ENCODE measurements at regions not wholly inside any gene's neighbourhood (a gene's known extent, or its start where the extent isn't known, plus 50 kb on each side); places are given as distances from the start of the nearest gene placed in this dataset.

DNA sequence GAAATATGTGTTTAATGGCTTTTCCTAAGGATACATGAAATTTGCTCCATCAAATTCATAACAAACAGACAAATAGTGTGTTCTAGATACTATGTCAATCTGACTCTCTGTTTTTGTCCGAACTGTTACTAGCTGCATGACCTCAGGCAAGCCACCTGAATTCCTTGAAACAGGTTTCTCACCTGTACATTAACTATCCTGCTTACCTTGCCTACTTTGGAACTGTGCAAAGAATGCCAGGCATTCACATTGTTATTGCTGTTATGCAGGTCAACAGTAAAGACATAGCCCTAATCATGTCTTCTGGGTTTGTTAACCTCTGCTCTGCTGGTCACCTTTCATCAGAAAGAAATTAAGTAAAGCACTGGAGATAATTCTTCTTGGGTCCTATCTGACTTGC lies 1283.9 kb upstream of the CELF2 start:
- TF ChIP-seq, protein P1, sequence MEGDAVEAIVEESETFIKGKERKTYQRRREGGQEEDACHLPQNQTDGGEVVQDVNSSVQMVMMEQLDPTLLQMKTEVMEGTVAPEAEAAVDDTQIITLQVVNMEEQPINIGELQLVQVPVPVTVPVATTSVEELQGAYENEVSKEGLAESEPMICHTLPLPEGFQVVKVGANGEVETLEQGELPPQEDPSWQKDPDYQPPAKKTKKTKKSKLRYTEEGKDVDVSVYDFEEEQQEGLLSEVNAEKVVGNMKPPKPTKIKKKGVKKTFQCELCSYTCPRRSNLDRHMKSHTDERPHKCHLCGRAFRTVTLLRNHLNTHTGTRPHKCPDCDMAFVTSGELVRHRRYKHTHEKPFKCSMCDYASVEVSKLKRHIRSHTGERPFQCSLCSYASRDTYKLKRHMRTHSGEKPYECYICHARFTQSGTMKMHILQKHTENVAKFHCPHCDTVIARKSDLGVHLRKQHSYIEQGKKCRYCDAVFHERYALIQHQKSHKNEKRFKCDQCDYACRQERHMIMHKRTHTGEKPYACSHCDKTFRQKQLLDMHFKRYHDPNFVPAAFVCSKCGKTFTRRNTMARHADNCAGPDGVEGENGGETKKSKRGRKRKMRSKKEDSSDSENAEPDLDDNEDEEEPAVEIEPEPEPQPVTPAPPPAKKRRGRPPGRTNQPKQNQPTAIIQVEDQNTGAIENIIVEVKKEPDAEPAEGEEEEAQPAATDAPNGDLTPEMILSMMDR (IDR thresholded peaks at IDR 0.05; ENCODE audit: insufficient read depth, low read length, poor library complexity, severe bottlenecking), result no peak
- no peak for TF ChIP-seq EZH2phosphoT487 (conservative IDR thresholded peaks at IDR 0.05; ENCODE audit: low read length)
